ENCODE measurements at regions not wholly inside any gene's neighbourhood (a gene's known extent, or its start where the extent isn't known, plus 50 kb on each side); places are given as distances from the start of the nearest gene placed in this dataset.

- TF ChIP-seq CTCF (IDR thresholded peaks at IDR 0.05; ENCODE audit: poor library complexity, severe bottlenecking), result no peak
- no peak for TF ChIP-seq POLR2AphosphoS5 (IDR thresholded peaks at IDR 0.05)
- TF ChIP-seq RAD21 (conservative IDR thresholded peaks at IDR 0.05), result no peak
These were observed 465.6 kb downstream of the SIPA1L2 start for GRCh38 chr1:232164078-232164963.
